H9 (cell line): ENCODE measurements at regions not wholly inside any gene's neighbourhood (a gene's known extent, or its start where the extent isn't known, plus 50 kb on each side); places are given as distances from the start of the nearest gene placed in this dataset.

Experiments
- DNase-seq: peaks from one replicate; pipeline ENCODE4 v3.0.0-alpha.2; 2017
- H2AFZ ChIP-seq: one replicate; pipeline ENCODE4 v1.6.1; 2013; ENCODE audit warnings: mild to moderate bottlenecking, low read length, control low read depth, moderate library complexity
- H2AK5ac ChIP-seq: 2 replicates; pipeline ENCODE4 v1.6.1; 2013; ENCODE audit warnings: low read length, control low read depth, mixed read lengths; ENCODE audit not compliant: insufficient read length
- H2BK120ac ChIP-seq: one replicate; pipeline ENCODE4 v1.6.1; 2013; ENCODE audit warnings: low read depth, mild to moderate bottlenecking, low read length, control low read depth, inconsistent platforms; ENCODE audit not compliant: poor library complexity, severe bottlenecking
- H2BK12ac ChIP-seq: 2 replicates; pipeline ENCODE4 v1.6.1; 2013; ENCODE audit warnings: low read length, control low read depth, mixed read lengths, low read depth; ENCODE audit not compliant: insufficient read length
- H2BK15ac ChIP-seq: 2 replicates; pipeline ENCODE4 v1.6.1; 2013; ENCODE audit warnings: low read depth, low read length, control low read depth
- H2BK20ac ChIP-seq: one replicate; pipeline ENCODE4 v1.6.1; 2013; ENCODE audit warnings: low read depth, mild to moderate bottlenecking, low read length, control low read depth, inconsistent platforms; ENCODE audit not compliant: poor library complexity, severe bottlenecking
- H2BK5ac ChIP-seq: 2 replicates; pipeline ENCODE4 v1.6.1; 2013; ENCODE audit warnings: low read length, control low read depth, mixed read lengths; ENCODE audit not compliant: insufficient read length
- H3K14ac ChIP-seq: 2 replicates; pipeline ENCODE4 v1.6.1; 2013; ENCODE audit warnings: low read length, control low read depth; ENCODE audit not compliant: insufficient read depth
- H3K18ac ChIP-seq: 2 replicates; pipeline ENCODE4 v1.6.1; 2013; ENCODE audit warnings: low read depth, mild to moderate bottlenecking, mixed read lengths, low read length, control low read depth; ENCODE audit not compliant: insufficient read length
- H3K23ac ChIP-seq: 2 replicates; pipeline ENCODE4 v1.6.1; 2013; ENCODE audit warnings: low read length, control low read depth, mixed read lengths, low read depth; ENCODE audit not compliant: insufficient read length
- H3K23me2 ChIP-seq: 2 replicates; pipeline ENCODE4 v1.6.1; 2013; ENCODE audit warnings: low read depth, mild to moderate bottlenecking, mixed read lengths, low read length, control low read depth; ENCODE audit not compliant: insufficient read length, poor library complexity, severe bottlenecking
- H3K27ac ChIP-seq: 2 replicates; pipeline ENCODE4 v1.5.1; 2013; ENCODE audit warnings: low read length, control low read depth, mixed read lengths, low read depth; ENCODE audit not compliant: insufficient read length
- H3K27me3 ChIP-seq: 2 replicates; pipeline ENCODE4 v1.6.1; 2013; ENCODE audit warnings: low read length, control low read depth, inconsistent platforms; ENCODE audit not compliant: insufficient read depth
- H3K4ac ChIP-seq: 2 replicates; pipeline ENCODE4 v1.6.1; 2013; ENCODE audit warnings: low read depth, mild to moderate bottlenecking, control low read depth, inconsistent platforms, low read length, moderate library complexity
- H3K4me1 ChIP-seq: 2 replicates; pipeline ENCODE4 v1.6.1; 2013; ENCODE audit warnings: low read length, control low read depth, inconsistent platforms; ENCODE audit not compliant: insufficient read depth
- H3K4me2 ChIP-seq: 2 replicates; pipeline ENCODE4 v1.6.1; 2013; ENCODE audit warnings: low read length, control low read depth, mixed read lengths; ENCODE audit not compliant: insufficient read length, insufficient read depth
- H3K56ac ChIP-seq: 2 replicates; pipeline ENCODE4 v1.6.1; 2013; ENCODE audit warnings: low read depth, mild to moderate bottlenecking, mixed read lengths, low read length, control low read depth; ENCODE audit not compliant: insufficient read length
- H3K79me1 ChIP-seq: 2 replicates; pipeline ENCODE4 v1.6.1; 2013; ENCODE audit warnings: low read depth, mild to moderate bottlenecking, moderate library complexity, low read length, control low read depth, inconsistent platforms; ENCODE audit not compliant: insufficient read depth, poor library complexity, severe bottlenecking
- H3K79me2 ChIP-seq: 2 replicates; pipeline ENCODE4 v1.6.1; 2013; ENCODE audit warnings: low read length, control low read depth, inconsistent platforms; ENCODE audit not compliant: insufficient read depth
- H3K9ac ChIP-seq: 2 replicates; pipeline ENCODE4 v1.6.1; 2013; ENCODE audit warnings: low read length, control low read depth, mixed read lengths; ENCODE audit not compliant: insufficient read length; ENCODE audit errors: extremely low read depth
- H3K9me3 ChIP-seq: one replicate; pipeline ENCODE4 v1.6.1; 2013; ENCODE audit warnings: low read depth, low read length, inconsistent platforms; ENCODE audit not compliant: control insufficient read depth
- H3T11ph ChIP-seq: one replicate; pipeline ENCODE4 v1.6.1; 2013; ENCODE audit warnings: mild to moderate bottlenecking, low read length, control low read depth, inconsistent platforms
- H4K20me1 ChIP-seq: one replicate; pipeline ENCODE4 v1.6.1; 2013; ENCODE audit not compliant: control insufficient read depth, insufficient read length, insufficient read depth
- H4K5ac ChIP-seq: 2 replicates; pipeline ENCODE4 v1.6.1; 2013; ENCODE audit warnings: low read depth, mild to moderate bottlenecking, mixed read lengths, low read length, control low read depth; ENCODE audit not compliant: insufficient read length
- H4K8ac ChIP-seq: replicated peaks from 2 replicates; pipeline ENCODE4 v1.6.1; 2013; ENCODE audit warnings: low read length, control low read depth, mixed read lengths, low read depth; ENCODE audit not compliant: insufficient read length
- H4K91ac ChIP-seq: 2 replicates; pipeline ENCODE4 v1.6.1; 2013; ENCODE audit warnings: low read depth, mild to moderate bottlenecking, moderate library complexity, mixed read lengths, low read length, control low read depth; ENCODE audit not compliant: insufficient read length
- H3K27ac Mint-ChIP-seq, 3 experiments: 2 replicates in 2 of 3; 3 replicates in 1 of 3; pipeline ENCODE4 v1.8.0; 2020 to 2021; ENCODE audit warnings: mixed read lengths in 3 of 3, mild to moderate bottlenecking in 1 of 3, moderate library complexity in 1 of 3
- H3K27me3 Mint-ChIP-seq: 2 replicates; pipeline ENCODE4 v1.8.0; 2021; ENCODE audit warnings: low read depth, mild to moderate bottlenecking, moderate library complexity, mixed read lengths
- H3K36me3 Mint-ChIP-seq, 3 experiments: 2 replicates in 2 of 3; 3 replicates in 1 of 3; pipeline ENCODE4 v1.8.0; 2020 to 2021; ENCODE audit warnings: low read depth in 3 of 3, mixed read lengths in 3 of 3; ENCODE audit not compliant: insufficient read depth in 1 of 3
- H3K4me1 Mint-ChIP-seq, 2 experiments: 2 replicates each; pipeline ENCODE4 v1.8.0; 2020; ENCODE audit warnings: mixed read lengths in 2 of 2
- H3K4me3 Mint-ChIP-seq, 2 experiments: 2 replicates in 1 of 2; 3 replicates in 1 of 2; pipeline ENCODE4 v1.8.0; 2020 to 2021; ENCODE audit warnings: mild to moderate bottlenecking in 2 of 2, mixed read lengths in 2 of 2, moderate library complexity in 1 of 2
- H3K9me3 Mint-ChIP-seq, 2 experiments: 2 replicates in 1 of 2; 3 replicates in 1 of 2; pipeline ENCODE4 v1.8.0; 2020; ENCODE audit warnings: mild to moderate bottlenecking in 2 of 2, mixed read lengths in 2 of 2, moderate library complexity in 1 of 2
- CTCF ChIP-seq: fragments of 200-600 bp; sonication (generic); conservative IDR thresholded peaks from 3 replicates; pipeline ENCODE4 v1.8.0; 2021; ENCODE audit warnings: antibody characterized with exemption, mild to moderate bottlenecking
- WGBS: extraction: QIAGEN DNeasy Blood & Tissue Kit; methylation state at CpG from one replicate; pipeline ENCODE4 v1.1.7; 2013; ENCODE audit warnings: missing lambda C conversion rate, low lambda C conversion rate, mixed read lengths; ENCODE audit not compliant: insufficient read length; ENCODE audit errors: extremely low coverage; 5-methylcytosine and 5-hydroxymethylcytosine counted together

GRCh38 chr14:61106271-61106958 lies 125.4 kb downstream of the SLC38A6 start:
- Histone ChIP-seq H3K4ac (no peak overlapping the region), H2AK5ac (no peak overlapping the region), H3K4me1 (peaks cover 31% of the 10 kb centered on the region), H4K20me1 (no peaks in the 10 kb centered on the region), H3K14ac (no peak overlapping the region), H4K5ac (no peak overlapping the region), H2BK120ac (no peak overlapping the region), H3K9ac (no peak overlapping the region), H3K23ac (no peak overlapping the region), H2BK15ac (no peak overlapping the region), H3K18ac (no peak overlapping the region), H2BK12ac (no peak overlapping the region), H2BK20ac (no peak overlapping the region), H3K79me2 (no peaks in the 10 kb centered on the region), H3K4me2 (no peak overlapping the region), H2BK5ac (no peak overlapping the region), H3K79me1 (no peaks in the 10 kb centered on the region), H3K23me2 (no peaks in the 10 kb centered on the region), H3K27me3 (no peaks in the 10 kb centered on the region), H3K56ac (no peak overlapping the region), H2AFZ (no peak overlapping the region), H3K9me3 (no peaks in the 10 kb centered on the region), H3T11ph (no peak overlapping the region), H4K8ac (no peak overlapping the region), H3K27ac (no peak overlapping the region), H4K91ac (no peak overlapping the region)
- WGBS, result no CpG with 5 or more reads among the region's 5 CpGs
- TF ChIP-seq CTCF, result no peak
- H3K36me3 Mint-ChIP-seq, result peaks cover 5 to 16% (median 7%) of the 10 kb centered on the region in 3 experiments; a peak in 6 of 7 replicates
- peaks cover 54 to 58% of the 10 kb centered on the region in 2 experiments for H3K4me1 Mint-ChIP-seq
- peaks cover 3 to 7% of the 10 kb centered on the region in 2 experiments; a peak in 4 of 5 replicates for H3K9me3 Mint-ChIP-seq
- no peak overlapping the region for H3K4me3 Mint-ChIP-seq
- peaks cover 3% of the 10 kb centered on the region; the same call in 1 of the 2 replicates for H3K27me3 Mint-ChIP-seq
- H3K27ac Mint-ChIP-seq, result no peak overlapping the region
- no peak for DNase-seq
